CD4-positive, alpha-beta T cell treated with Interleukin-17A for 1 hour (primary cell): ENCODE measurements at regions not wholly inside any gene's neighbourhood (a gene's known extent, or its start where the extent isn't known, plus 50 kb on each side); places are given as distances from the start of the nearest gene placed in this dataset.

ENCODE experiments used
- DNase-seq: peaks from one replicate; pipeline ENCODE4 v3.0.0-alpha.2; 2020

- DNase-seq: no peak
Observed at GRCh38 chr4:152269448-152270191, 266.3 kb downstream of the FBXW7 start.

- no peak for DNase-seq
Observed at GRCh38 chr4:152267811-152268210, 268.1 kb downstream of the FBXW7 start.

- no peak for DNase-seq
Observed at GRCh38 chr4:152266831-152267480, 268.9 kb downstream of the FBXW7 start.

GRCh38 chr4:152265149-152265621 is 270.7 kb downstream of the FBXW7 start:
- DNase-seq: no peak

- DNase-seq: no peak
Observed at GRCh38 chr4:152264106-152264505, 271.8 kb downstream of the FBXW7 start.

GRCh38 chr4:152259866-152260265 is 276.0 kb downstream of the FBXW7 start:
- no peak for DNase-seq

- no peak for DNase-seq
Observed at GRCh38 chr4:152258804-152259708, 276.8 kb downstream of the FBXW7 start.

GRCh38 chr4:152258391-152258790 is 277.5 kb downstream of the FBXW7 start:
- no peak for DNase-seq

GRCh38 chr4:152257601-152258066 is 278.3 kb downstream of the FBXW7 start:
- DNase-seq: no peak

- no peak for DNase-seq
Observed at GRCh38 chr4:152256996-152257395, 278.9 kb downstream of the FBXW7 start.

- peak; percentile 69 for DNase-seq
Observed at GRCh38 chr4:152255437-152255836, 280.5 kb downstream of the FBXW7 start.

- no peak for DNase-seq
Observed at GRCh38 chr4:152248347-152248746, 287.5 kb downstream of the FBXW7 start.

- no peak for DNase-seq
Observed at GRCh38 chr4:152247271-152247975, 288.5 kb downstream of the FBXW7 start.

GRCh38 chr4:152246659-152247058 is 289.2 kb downstream of the FBXW7 start:
- peak; percentile 20 for DNase-seq

GRCh38 chr4:152245680-152246079 is 290.2 kb downstream of the FBXW7 start:
- no peak for DNase-seq

- no peak for DNase-seq
Observed at GRCh38 chr4:152244659-152245058, 291.2 kb downstream of the FBXW7 start.

- DNase-seq: no peak
Observed at GRCh38 chr4:152243896-152244595, 291.8 kb downstream of the FBXW7 start.

- no peak for DNase-seq
Observed at GRCh38 chr4:152243206-152243605, 292.7 kb downstream of the FBXW7 start.

GRCh38 chr4:152240232-152240631 is 295.7 kb downstream of the FBXW7 start:
- DNase-seq: no peak

GRCh38 chr4:152239216-152239615 is 296.7 kb downstream of the FBXW7 start:
- DNase-seq: no peak

GRCh38 chr4:152236519-152237056 is 299.3 kb downstream of the FBXW7 start:
- DNase-seq: no peak

- no peak for DNase-seq
Observed at GRCh38 chr4:152235718-152236117, 300.2 kb downstream of the FBXW7 start.
